HG03354 (cell line): ENCODE measurements at regions not wholly inside any gene's neighbourhood (a gene's known extent, or its start where the extent isn't known, plus 50 kb on each side); places are given as distances from the start of the nearest gene placed in this dataset.

Experiments
- ATAC-seq: cut with Tn5 transposase; IDR thresholded peaks from one replicate; pipeline ENCODE4 v1.9.1; 2021; ENCODE audit warnings: mild to moderate bottlenecking; ENCODE audit not compliant: unreplicated experiment, poor library complexity, severe bottlenecking

DNA sequence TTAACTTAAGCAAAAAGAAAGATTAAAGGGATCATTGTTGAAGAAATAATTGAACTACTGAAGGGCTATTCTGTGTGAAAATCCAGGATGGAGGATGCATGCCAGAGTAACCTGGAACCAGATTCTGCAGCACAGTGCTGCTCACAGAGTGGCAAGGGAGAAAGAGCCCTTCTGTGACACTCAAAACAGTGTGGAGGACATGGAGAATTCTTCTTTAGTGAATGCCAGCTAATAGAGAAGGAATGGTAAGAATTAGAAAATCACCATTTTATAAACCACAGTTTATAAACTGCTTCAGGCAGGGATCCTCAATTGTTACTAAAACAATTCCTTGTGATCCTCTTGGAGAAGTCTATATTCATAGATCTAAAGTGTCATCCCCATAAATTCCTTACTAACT is 70.4 kb upstream of the ARHGEF26 start:
- ATAC-seq, result no peak

DNA sequence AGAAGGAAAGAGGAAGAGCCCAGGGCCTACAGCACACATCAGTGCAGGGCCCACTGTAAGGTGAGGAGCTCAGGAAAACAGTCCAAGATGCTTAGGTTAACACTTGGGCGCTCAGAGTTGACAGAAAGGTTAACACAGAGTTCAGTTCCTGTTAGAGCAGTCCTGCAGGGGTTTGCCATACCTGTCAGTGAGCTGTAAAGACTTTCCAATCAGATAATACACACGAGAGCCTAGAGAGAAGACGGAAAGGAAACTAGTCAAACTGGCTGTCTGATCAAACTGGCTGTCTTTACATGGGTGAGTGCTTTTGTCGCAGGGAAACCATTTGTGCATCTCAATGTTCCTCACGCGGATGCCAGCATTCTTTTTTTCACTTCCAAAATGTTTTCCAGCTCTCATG is 61.4 kb upstream of the ARHGEF26 start:
- no peak for ATAC-seq

DNA sequence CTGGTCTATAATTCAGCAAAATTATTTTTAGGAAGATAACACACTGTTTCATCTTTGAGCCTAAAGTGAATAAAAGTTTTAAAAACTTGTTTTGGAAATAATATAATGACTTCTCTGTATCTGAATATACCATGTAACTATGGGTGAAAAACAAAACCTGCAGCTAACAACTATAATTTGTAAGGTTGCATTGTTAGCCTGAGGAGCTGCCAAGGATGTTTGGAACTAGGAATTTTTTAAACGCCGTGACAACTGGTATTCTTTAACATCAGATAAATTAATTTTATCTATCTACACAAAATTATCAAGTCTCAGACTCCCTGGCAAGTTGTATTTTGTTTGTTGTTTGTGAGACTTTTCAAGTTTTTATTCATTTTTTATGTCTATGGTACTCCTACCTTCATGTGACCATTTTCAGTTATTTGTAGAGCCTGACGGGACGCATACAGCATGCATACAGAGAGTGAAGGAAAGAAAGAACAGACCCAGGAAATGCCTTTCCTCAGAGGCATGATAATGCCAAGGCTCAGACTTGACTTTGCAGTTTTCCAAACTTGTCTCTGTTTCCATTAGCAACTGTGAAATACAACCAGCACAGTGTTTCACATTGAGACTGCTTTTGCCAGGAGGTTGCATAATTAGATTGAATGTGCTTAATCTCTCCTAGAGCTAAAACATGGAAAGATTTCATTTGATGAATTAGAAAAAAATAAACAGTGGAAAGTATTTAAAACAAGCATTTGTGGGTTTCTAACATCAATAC is 60.8 kb upstream of the ARHGEF26 start:
- ATAC-seq, result no peak

DNA sequence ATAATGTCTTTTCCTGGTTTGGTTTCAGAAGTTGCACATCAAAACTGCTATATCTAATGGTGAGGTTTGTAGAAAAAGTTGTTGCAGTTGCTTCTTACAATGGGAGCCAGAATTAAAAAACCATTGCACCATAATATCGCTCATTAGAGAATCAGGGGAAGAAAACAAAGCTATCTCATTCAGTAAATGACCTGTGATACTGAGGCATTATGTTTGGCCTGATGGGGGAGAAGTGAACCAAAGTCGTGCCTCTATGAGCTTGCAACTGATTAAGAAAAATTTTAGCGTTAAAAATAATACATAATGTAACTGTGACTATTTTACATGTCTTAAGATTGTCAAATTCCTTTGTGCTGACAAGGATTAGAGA is 60.2 kb upstream of the ARHGEF26 start:
- ATAC-seq, result no peak

DNA sequence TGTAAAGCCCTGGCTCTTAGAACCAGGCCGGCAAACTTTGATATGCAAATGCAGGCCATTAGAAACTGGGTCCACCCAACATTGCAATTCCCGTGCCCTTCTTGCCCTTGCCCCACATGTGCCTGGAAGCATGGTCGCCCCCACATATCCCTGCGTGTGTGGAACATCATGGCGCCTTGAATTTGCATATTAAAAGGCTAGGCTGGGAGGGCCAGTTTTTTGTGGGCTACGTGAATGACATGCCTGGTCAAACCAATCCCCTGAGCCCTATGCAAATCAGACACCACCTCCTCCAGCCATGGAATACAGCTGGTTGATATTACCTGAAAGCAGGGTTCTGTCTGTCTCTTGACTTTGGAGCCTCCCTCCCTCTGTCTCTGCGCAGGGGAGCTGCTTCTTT is 58.7 kb upstream of the ARHGEF26 start:
- no peak for ATAC-seq

DNA sequence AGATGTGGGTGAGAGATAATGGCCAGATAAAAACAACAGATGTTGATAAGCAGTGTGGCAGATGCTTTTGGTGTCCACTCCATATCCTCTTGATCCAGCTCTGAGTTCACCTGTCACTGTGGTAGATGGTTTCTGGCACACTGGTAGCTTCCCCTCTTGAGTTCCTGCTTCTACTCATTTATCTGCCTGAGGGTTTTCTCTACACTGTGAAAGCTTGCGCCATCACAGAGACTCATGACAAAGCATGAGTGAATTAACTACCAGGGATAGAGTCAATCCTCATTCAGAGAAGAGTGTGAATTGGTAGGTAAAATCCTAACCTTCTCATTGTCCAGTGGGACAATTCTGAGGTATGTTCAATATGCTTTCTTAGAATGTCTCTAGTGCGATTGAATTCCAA is 50.0 kb upstream of the ARHGEF26 start:
- ATAC-seq, result no peak
